ENCODE measurements at regions not wholly inside any gene's neighbourhood (a gene's known extent, or its start where the extent isn't known, plus 50 kb on each side); places are given as distances from the start of the nearest gene placed in this dataset.

GRCh38 chr13:22128441-22129408 lies 457.9 kb downstream of the FGF9 start:
- H3K4me3 ChIP-seq, result no peak overlapping the region
- intact Hi-C loops (cut with DNase I; ENCODE audit: low total_unique reads), result no loop called here
- DNase-seq, result no peak
- H3K36me3 ChIP-seq, result no peaks in the 10 kb centered on the region
- H3K9me3 ChIP-seq, result peaks cover 0 to 10% (median 8%) of the 10 kb centered on the region in 4 donors
- H3K4me1 ChIP-seq, result no peaks in the 10 kb centered on the region
- H3K27ac ChIP-seq, result peak overlapping the region in 1 of 5 donors; percentile 7
- no peak for TF ChIP-seq POLR2A (IDR thresholded peaks at IDR 0.05)
- TF ChIP-seq POLR2AphosphoS5 (IDR thresholded peaks at IDR 0.05), result no peak
- TF ChIP-seq CTCF (IDR thresholded peaks at IDR 0.05), result no peak
- TF ChIP-seq EP300 (IDR thresholded peaks at IDR 0.05), result no peak
- H3K27me3 ChIP-seq, result no peaks in the 10 kb centered on the region
- 61 to 68% (median 67%) methylated on average over 15 of the region's 15 CpGs for WGBS, 5 donors

- Histone ChIP-seq H3K27ac (no peak overlapping the region), H3K36me3 (no peaks in the 10 kb centered on the region), H3K4me3 (no peak overlapping the region), H3K27me3 (no peaks in the 10 kb centered on the region), H3K4me1 (no peaks in the 10 kb centered on the region), H3K9me3 (peaks cover 0 to 10% (median 8%) of the 10 kb centered on the region in 4 donors)
- intact Hi-C loops (cut with DNase I; ENCODE audit: low total_unique reads), result no loop called here
- 31 to 52% (median 46%) methylated on average over 1 of the region's 1 CpG for WGBS, 5 donors
- TF ChIP-seq CTCF (IDR thresholded peaks at IDR 0.05) (no peak), POLR2A (IDR thresholded peaks at IDR 0.05) (no peak), POLR2AphosphoS5 (IDR thresholded peaks at IDR 0.05) (no peak), EP300 (IDR thresholded peaks at IDR 0.05) (no peak)
- no peak for DNase-seq
Measured at GRCh38 chr13:22130254-22130653, 459.4 kb downstream of the FGF9 start.

GRCh38 chr13:22134261-22134660 lies 463.4 kb downstream of the FGF9 start:
- TF ChIP-seq POLR2AphosphoS5 (IDR thresholded peaks at IDR 0.05) (no peak), POLR2A (IDR thresholded peaks at IDR 0.05) (no peak), EP300 (IDR thresholded peaks at IDR 0.05) (no peak), CTCF (IDR thresholded peaks at IDR 0.05) (no peak)
- Histone ChIP-seq H3K4me3 (no peak overlapping the region), H3K4me1 (no peaks in the 10 kb centered on the region), H3K9me3 (peaks cover 0 to 6% (median 5%) of the 10 kb centered on the region in 4 donors), H3K36me3 (no peaks in the 10 kb centered on the region), H3K27me3 (no peaks in the 10 kb centered on the region), H3K27ac (no peak overlapping the region)
- intact Hi-C loops (cut with DNase I; ENCODE audit: low total_unique reads), result no loop called here
- 91 to 97% (median 94%) methylated on average over 4 of the region's 4 CpGs for WGBS, 5 donors
- no peak for DNase-seq

GRCh38 chr13:22135446-22135845 lies 464.6 kb downstream of the FGF9 start:
- Histone ChIP-seq H3K36me3 (no peaks in the 10 kb centered on the region), H3K4me3 (no peak overlapping the region), H3K27me3 (no peaks in the 10 kb centered on the region), H3K4me1 (no peaks in the 10 kb centered on the region), H3K9me3 (no peaks in the 10 kb centered on the region), H3K27ac (no peak overlapping the region)
- DNase-seq, result no peak
- no peak for TF ChIP-seq POLR2A (IDR thresholded peaks at IDR 0.05)
- no peak for TF ChIP-seq EP300 (IDR thresholded peaks at IDR 0.05)
- intact Hi-C loops (cut with DNase I; ENCODE audit: low total_unique reads), result no loop called here
- 48 to 58% (median 52%) methylated on average over 6 of the region's 6 CpGs for WGBS, 5 donors
